Smooth muscle cell (in vitro differentiated cells): ENCODE measurements at regions not wholly inside any gene's neighbourhood (a gene's known extent, or its start where the extent isn't known, plus 50 kb on each side); places are given as distances from the start of the nearest gene placed in this dataset.

Experiments used
- DNase-seq: peaks from one replicate; lab custom pipeline; 2025; ENCODE audit not compliant: unreplicated experiment; lab: John Stamatoyannopoulos, UW
- H2AFZ ChIP-seq: fragments of 200-600 bp; sonication (generic); 2 replicates; pipeline ENCODE4 v1.6.0; 2016; ENCODE audit warnings: antibody characterized with exemption, low read depth, mild to moderate bottlenecking
- H3F3A ChIP-seq: fragments of 200-600 bp; sonication (generic); 2 replicates; pipeline ENCODE4 v1.6.0; 2017; ENCODE audit warnings: antibody characterized with exemption, low read depth
- H3K27ac ChIP-seq: fragments of 200-600 bp; sonication (generic); 2 replicates; pipeline ENCODE4 v1.5.1; 2016; ENCODE audit warnings: low read depth, mild to moderate bottlenecking
- H3K27me3 ChIP-seq: fragments of 200-600 bp; sonication (generic); 2 replicates; pipeline ENCODE4 v1.6.1; 2016; ENCODE audit warnings: low read depth, mild to moderate bottlenecking
- H3K36me3 ChIP-seq: fragments of 200-600 bp; sonication (generic); 2 replicates; pipeline ENCODE4 v1.5.1; 2016; ENCODE audit warnings: low read depth
- H3K4me1 ChIP-seq: fragments of 200-600 bp; sonication (generic); 2 replicates; pipeline ENCODE4 v1.5.1; 2016; ENCODE audit warnings: low read depth
- H3K4me2 ChIP-seq: fragments of 200-600 bp; sonication (generic); 2 replicates; pipeline ENCODE4 v1.6.0; 2016; ENCODE audit warnings: mild to moderate bottlenecking
- H3K4me3 ChIP-seq: fragments of 200-600 bp; sonication (generic); 2 replicates; pipeline ENCODE4 v1.5.1; 2016; ENCODE audit warnings: mild to moderate bottlenecking
- H3K79me2 ChIP-seq: fragments of 200-600 bp; sonication (generic); 2 replicates; pipeline ENCODE4 v1.6.0; 2016; ENCODE audit warnings: low read depth, mild to moderate bottlenecking
- H3K9ac ChIP-seq: fragments of 200-600 bp; sonication (generic); 2 replicates; pipeline ENCODE4 v1.6.0; 2016; ENCODE audit warnings: low read depth
- H3K9me3 ChIP-seq: fragments of 200-600 bp; sonication (generic); replicated peaks from 2 replicates; pipeline ENCODE4 v1.5.1; 2016; ENCODE audit warnings: low read depth
- H4K20me1 ChIP-seq: fragments of 200-600 bp; sonication (generic); 2 replicates; pipeline ENCODE4 v1.6.0; 2016; ENCODE audit warnings: low read depth
- CTCF ChIP-seq: fragments of 200-600 bp; sonication (generic); IDR thresholded peaks from 2 replicates; pipeline ENCODE4 v1.5.1; 2017; ENCODE audit warnings: borderline replicate concordance, mild to moderate bottlenecking, antibody characterized with exemption; ENCODE audit not compliant: insufficient read depth, poor library complexity, severe bottlenecking
- WGBS: methylation state at CpG from one replicate; pipeline ENCODE4 v1.1.7; 2016; ENCODE audit warnings: low lambda C conversion rate; 5-methylcytosine and 5-hydroxymethylcytosine counted together

GRCh38 chr19:34017601-34018000, 154.7 kb upstream of the LSM14A start:
- Histone ChIP-seq H3K36me3 (no peaks in the 10 kb centered on the region), H3K9me3 (no peaks in the 10 kb centered on the region), H3K27ac (no peak overlapping the region), H3K4me3 (no peak overlapping the region), H2AFZ (no peak overlapping the region), H4K20me1 (no peaks in the 10 kb centered on the region), H3K4me2 (no peak overlapping the region), H3F3A (no peaks in the 10 kb centered on the region), H3K9ac (no peak overlapping the region), H3K4me1 (no peaks in the 10 kb centered on the region), H3K27me3 (no peaks in the 10 kb centered on the region), H3K79me2 (no peaks in the 10 kb centered on the region)
- no peak for DNase-seq
- TF ChIP-seq CTCF, result no peak
- WGBS, result 77% methylated on average over 5 of the region's 5 CpGs

- DNase-seq, result no peak
- H3K27me3 ChIP-seq, result no peaks in the 10 kb centered on the region
- H4K20me1 ChIP-seq, result no peaks in the 10 kb centered on the region
- H2AFZ ChIP-seq, result no peak overlapping the region
- no peak overlapping the region for H3K27ac ChIP-seq
- no peak for TF ChIP-seq CTCF
- no peaks in the 10 kb centered on the region for H3K79me2 ChIP-seq
- H3K9ac ChIP-seq, result no peak overlapping the region
- no peaks in the 10 kb centered on the region for H3F3A ChIP-seq
- no peaks in the 10 kb centered on the region for H3K4me1 ChIP-seq
- 80% methylated on average over 1 of the region's 1 CpG for WGBS
- H3K9me3 ChIP-seq, result peaks cover under 1% of the 10 kb centered on the region
- no peak overlapping the region for H3K4me3 ChIP-seq
- H3K36me3 ChIP-seq, result no peaks in the 10 kb centered on the region
- H3K4me2 ChIP-seq, result no peak overlapping the region
Observed at GRCh38 chr19:34018546-34018945, 153.8 kb upstream of the LSM14A start.

DNA sequence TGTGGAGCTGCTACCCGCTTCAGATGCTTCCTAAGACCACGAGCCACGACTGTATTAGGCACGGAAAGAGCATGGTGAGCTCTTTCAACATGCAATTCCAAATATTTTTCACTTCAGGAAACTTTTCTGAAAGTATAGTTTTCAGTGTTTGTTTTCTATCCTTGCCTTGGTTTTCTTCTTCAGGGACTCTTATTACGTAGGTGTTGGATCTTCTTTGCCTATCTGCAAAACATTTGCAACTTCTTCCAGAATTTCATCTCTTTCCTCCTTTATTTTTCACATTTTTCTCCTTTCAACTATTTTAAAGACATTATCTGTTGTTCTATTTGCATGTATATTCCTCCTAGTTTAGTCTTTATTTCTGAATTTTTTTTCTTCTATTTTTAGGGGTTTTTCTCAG, 148.9 kb upstream of the LSM14A start:
- Histone ChIP-seq H3K4me3 (no peak overlapping the region), H3F3A (no peaks in the 10 kb centered on the region), H3K4me1 (no peaks in the 10 kb centered on the region), H3K27me3 (no peaks in the 10 kb centered on the region), H3K79me2 (no peaks in the 10 kb centered on the region), H3K27ac (no peak overlapping the region), H2AFZ (no peak overlapping the region), H3K9ac (no peak overlapping the region), H4K20me1 (no peaks in the 10 kb centered on the region), H3K36me3 (no peaks in the 10 kb centered on the region), H3K4me2 (no peak overlapping the region), H3K9me3 (peaks cover 8% of the 10 kb centered on the region)
- 85% methylated on average over 5 of the region's 5 CpGs for WGBS
- TF ChIP-seq CTCF, result no peak
- no peak for DNase-seq

DNA sequence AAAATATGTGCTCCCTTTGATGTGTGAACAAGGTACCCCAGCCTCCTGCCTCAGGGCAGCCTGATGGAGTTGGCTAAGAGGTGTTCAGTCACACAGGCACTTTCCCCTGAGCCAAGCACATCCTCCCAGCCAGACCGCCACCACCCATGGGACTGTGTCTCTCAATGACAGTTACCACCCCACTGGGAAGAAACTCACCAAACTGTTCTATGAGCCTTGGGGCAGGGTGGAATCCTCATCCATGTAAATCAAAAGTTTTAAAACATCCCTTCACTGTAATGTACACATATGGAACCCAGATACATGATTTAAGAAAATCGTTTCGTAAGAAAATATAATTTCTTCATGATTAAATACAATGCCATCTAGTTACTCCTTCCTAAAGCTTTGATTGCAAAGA, 138.4 kb upstream of the LSM14A start:
- Histone ChIP-seq H3K4me3 (no peak overlapping the region), H2AFZ (no peak overlapping the region), H4K20me1 (no peaks in the 10 kb centered on the region), H3K4me1 (no peaks in the 10 kb centered on the region), H3K4me2 (no peak overlapping the region), H3K27ac (no peak overlapping the region), H3K79me2 (no peaks in the 10 kb centered on the region), H3K9me3 (no peaks in the 10 kb centered on the region), H3K9ac (no peak overlapping the region), H3K36me3 (no peaks in the 10 kb centered on the region), H3K27me3 (no peaks in the 10 kb centered on the region), H3F3A (no peaks in the 10 kb centered on the region)
- 95% methylated on average over 3 of the region's 3 CpGs for WGBS
- TF ChIP-seq CTCF, result no peak
- DNase-seq, result no peak
